Inflammatory macrophage (primary cell): ENCODE measurements at regions not wholly inside any gene's neighbourhood (a gene's known extent, or its start where the extent isn't known, plus 50 kb on each side); places are given as distances from the start of the nearest gene placed in this dataset.

Source experiments
- DNase-seq, 2 donors: peaks; one replicate each; pipeline ENCODE4 v3.0.0-alpha.2; 2020 to 2022

GRCh38 chr9:89748021-89748670, 143.3 kb downstream of the GADD45G start:
- DNase-seq: no peak

DNA sequence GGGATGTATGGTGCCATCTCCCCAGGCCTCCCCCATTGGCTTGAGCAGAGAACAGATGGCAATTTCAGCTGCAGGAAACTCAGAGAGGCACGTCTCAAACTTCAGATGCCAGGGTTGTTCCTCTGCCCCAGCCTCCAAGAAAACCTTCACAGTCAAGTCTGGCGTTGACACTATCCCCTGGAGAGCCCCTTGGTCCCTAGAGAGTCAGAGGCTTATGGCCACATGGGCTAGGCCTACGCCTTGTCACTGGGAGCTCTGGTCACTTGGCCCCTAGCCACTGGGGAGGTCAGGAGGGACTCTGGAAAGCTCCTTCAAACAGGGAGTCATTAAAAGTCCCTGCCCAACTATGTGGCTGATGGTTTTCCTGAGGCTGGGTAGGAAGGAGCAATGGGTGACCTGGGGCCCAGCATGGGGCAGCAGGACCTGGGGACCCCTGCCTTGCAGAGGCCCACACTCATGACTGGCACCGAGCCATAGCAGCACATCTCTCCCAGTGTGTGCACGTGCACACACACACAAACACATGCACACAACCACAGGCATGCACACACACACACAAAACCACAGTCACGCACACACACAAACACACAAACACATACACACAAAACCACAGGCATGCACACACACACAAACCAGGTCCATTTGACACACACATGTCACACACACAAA, 144.2 kb downstream of the GADD45G start:
- DNase-seq: no peak

DNA sequence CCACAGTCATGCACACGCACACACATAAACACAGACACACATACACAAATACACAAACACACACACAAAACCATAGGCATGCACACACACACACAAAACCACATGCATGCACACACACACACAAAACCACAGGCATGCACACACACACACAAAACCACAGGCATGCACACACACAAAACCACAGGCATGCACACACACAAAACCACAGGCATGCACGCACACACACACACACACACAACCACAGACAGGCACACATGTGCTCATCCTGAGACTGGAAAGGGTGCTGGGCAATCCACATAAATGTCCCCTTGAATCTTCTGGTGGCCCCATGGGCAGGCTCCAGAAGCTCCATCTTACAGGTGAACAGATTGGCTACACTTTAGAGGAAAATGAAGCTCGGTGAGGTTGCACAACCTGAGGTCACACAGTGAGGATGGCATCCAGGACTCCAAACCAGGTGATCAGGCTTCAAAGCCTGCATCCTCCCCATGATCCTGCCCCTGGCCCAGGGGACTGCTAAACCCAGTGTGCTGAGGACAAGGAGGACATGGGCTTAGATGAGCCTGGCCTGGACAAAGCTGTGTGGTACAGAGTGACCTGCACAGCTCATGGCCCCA, 144.8 kb downstream of the GADD45G start:
- no peak for DNase-seq

DNA sequence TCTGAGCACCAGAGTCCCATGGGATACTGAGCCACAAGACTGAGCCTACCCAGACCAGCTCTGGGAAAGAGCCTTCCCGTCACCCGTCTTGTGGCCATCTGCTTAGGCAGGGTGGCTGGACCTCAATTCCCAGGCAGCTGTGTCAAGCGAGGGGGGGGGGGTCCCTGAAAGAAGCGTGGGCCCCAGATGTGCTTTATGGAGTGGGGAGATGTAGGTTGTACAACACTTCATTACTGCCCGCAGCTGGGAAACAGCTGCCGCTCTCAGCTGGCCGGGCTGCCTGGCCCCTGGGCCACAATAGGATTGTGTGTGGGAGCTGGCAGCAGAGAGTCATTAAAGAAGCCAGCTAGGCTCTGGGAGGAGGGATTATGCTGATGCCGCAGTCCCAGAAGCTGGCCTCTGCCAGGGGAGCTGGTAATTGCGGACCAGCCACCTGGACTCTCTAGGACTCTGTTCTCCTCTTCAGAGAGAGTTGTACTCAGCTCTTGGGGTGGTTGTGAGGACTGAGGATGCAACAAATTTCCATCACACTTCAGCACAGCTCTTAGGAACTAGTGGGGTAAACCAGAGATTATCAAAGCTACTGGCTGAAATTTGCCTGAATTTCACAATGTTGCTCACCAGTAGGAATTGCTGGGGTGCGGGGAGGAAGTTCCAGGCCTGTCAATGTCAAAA, 145.4 kb downstream of the GADD45G start:
- DNase-seq: no peak

GRCh38 chr9:89751079-89751825, 146.4 kb downstream of the GADD45G start:
- no peak for DNase-seq

DNA sequence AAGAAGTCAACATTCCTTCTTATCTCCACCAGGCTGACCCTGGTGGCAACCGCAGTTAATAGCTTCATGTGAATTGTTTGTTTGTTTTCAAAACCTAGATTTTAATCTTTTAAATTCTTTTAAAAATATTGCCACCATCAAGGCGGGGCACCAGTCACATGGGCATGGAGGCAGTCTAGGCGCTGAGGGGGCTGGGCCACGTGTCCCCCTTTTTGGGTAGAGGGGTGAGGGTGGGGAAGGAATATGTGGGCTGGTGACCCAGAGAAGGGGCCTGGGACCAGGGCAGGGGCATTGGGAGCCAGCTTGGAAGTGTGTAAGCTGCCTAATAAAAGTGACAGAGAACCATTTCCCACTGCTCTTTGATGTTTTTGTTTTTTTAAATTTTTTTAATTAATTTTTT, 147.3 kb downstream of the GADD45G start:
- no peak for DNase-seq

- DNase-seq: no peak
Measured at GRCh38 chr9:89753472-89754055, 148.8 kb downstream of the GADD45G start.

DNA sequence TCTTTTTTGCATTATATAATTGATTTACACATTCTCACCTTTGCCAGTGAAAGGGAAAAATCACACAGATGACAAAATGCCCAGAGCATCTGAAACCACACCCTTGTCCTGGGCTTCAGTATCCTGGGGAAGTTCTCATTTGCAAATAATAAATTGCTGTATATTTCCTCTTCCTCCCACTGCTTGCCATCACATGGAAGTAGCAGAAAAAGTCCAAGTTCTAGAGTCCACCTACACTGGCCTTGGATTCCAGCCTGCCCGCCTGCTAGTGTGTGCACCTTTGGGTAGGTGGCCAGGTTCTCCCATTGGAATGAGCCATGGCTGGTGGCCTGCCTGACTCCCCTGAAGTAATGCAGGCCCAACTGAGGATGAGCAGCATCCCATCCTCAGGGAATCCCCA, 149.4 kb downstream of the GADD45G start:
- DNase-seq: peak; percentile 45 to 51

GRCh38 chr9:89755821-89756220, 151.0 kb downstream of the GADD45G start:
- DNase-seq: no peak

DNA sequence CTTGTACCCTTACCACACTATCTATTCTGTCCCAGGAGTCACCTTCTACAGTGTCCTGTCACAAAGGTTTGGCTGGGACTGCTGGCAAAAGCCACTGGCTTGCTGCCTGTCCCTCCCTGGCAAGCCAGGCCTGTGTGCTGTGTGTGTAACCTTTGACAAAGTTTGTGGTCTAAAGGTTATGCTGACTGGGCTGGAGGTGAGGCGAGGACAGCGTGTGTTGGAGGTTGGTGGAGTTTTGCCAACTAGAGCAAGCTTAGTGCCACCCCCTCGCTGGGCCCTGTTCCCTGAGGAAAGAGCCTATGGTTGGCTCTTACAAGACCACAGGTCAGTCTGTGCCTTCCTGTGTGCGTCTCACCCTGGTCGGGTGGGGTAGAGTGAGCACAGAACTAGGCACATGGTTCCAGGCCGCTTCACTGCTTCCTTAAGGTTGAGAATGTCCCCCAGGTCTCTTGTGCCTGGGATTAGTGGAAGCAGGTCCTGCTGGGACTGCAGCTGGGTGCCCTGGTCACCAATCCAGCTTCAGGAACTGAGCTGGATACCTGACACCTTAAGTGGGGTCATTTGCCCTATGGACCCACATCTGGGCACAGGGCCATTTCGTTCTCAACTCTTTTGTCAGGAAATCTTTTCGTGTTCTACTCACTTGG, 152.2 kb downstream of the GADD45G start:
- DNase-seq: no peak

DNA sequence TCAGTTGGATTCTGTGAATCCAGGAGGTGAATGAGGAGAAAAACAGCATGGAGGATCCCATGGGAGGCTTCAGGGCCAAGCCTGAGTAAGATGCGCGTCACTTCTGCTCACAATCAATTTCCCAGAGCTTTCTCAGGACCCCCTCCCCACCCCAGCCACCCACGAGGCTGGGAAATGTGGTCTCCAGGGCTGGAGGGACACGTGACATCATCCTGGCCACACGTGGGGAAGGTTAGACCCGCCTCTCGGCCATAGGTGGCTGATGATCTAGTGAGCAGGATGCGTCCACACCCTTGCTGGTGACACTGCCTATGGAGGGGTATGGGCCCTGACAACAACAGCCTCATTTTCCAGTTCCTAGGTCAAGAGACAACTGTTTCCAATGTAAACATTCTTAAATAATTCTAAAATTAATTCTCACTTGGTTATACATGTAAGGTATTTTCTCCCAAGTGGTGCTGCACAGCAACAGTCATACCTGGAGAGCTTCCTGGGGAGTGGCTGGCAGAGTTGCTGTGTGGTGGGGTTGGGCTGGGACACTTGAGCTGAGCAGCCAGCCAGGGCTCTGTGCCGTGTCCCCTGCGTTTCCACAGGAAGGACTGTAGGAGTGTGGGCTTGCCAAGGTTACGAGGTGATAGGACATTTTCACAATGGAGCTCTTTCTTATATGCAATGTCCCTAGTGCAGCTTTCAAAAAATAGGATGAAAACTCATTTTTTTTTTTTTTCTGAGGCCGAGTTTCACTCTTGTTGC, 153.1 kb downstream of the GADD45G start:
- no peak for DNase-seq

DNA sequence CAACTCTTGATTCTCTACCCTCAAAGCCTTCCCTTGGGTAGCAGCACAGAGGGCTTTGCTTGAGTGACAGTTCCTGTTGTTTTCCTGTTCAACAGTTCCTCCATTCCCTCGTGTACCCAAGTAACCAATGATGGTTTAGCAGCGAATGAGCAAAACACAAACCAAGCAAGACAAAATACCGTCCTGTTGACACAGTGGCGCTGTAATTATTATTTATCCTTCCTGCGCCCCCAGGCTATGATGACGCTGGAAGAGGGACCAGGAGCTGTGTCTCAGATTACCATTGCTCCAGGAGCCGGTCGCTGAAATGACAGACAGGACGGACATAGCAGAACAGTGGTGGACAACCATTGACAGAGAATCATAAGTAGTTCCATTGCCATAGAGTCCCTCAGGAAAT, 154.8 kb downstream of the GADD45G start:
- DNase-seq: no peak

GRCh38 chr9:89760123-89760522, 155.3 kb downstream of the GADD45G start:
- no peak for DNase-seq

- DNase-seq: no peak
Measured at GRCh38 chr9:89764217-89764616, 159.4 kb downstream of the GADD45G start.

- no peak for DNase-seq
Measured at GRCh38 chr9:89765211-89765946, 160.6 kb downstream of the GADD45G start.

DNA sequence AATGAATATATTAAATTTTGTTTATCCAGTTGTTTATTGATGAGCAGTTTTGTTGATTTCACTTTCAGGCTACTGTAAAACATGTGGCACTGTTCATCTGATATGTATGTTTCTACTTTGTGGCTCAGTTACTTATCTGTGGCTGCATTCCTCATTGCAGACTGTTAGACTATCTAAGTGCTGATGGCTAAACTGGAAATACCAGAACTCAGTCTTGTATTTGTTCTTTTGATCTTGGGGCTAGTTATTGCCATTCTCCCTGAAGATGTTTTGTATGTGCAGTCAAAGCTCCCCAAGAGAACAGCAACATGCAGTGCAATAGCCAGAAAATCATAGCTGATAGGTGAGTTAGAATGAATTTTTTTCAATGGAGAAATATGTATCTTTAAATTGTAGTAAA, 162.2 kb downstream of the GADD45G start:
- DNase-seq: no peak

- no peak for DNase-seq
Measured at GRCh38 chr9:89768051-89768450, 163.2 kb downstream of the GADD45G start.

DNA sequence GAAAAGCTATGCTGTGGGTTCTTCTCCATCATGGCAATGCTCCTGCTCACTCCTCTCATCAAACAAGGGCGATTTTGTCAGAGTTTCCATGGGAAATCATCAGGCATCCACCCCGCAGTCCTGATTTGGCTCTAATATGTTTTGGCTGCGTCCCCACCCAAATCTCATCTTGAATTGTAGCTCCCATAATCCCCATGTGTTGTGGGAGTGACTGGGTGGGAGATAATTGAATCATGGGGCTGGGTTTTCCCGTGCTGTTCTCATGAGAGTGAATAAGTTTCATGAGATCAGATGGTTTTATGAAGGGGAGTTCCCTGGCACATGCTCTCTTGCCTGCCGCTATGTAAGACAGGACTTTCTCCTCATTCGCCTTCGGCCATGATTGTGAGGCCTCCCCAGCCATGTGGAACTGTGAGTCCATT, 163.8 kb downstream of the GADD45G start:
- no peak for DNase-seq

DNA sequence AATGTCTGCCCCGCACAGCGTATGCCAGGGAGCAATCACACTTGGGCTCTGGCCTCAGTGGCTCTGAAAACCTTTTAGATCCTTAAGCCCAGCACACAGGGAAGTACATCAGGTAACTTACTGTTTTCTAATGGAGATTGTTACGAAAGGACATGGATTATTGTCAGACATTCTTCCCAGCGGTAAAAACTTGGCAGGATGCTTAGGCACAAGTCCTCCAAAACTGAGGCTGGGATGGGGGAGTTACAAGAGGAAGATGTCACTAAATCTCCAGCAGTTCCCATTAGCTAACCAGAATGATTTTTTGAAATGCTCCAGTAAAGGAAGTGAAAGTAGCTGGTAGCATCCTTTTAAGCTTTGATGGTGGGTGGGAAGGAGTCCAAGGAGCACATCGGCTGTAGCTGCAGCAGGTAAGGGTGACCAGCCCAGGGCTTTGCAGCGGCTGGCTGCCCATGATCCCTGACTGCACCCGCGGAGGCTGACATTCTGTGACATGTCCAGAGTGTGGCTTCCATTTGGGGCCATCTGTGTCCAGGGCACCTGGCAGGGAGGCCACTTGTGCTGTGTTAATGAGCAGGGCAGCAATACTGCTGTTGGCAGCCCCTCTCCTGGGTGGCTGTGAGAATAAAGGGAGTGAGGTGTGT, 165.8 kb downstream of the GADD45G start:
- peak; percentile 59 to 67 for DNase-seq

DNA sequence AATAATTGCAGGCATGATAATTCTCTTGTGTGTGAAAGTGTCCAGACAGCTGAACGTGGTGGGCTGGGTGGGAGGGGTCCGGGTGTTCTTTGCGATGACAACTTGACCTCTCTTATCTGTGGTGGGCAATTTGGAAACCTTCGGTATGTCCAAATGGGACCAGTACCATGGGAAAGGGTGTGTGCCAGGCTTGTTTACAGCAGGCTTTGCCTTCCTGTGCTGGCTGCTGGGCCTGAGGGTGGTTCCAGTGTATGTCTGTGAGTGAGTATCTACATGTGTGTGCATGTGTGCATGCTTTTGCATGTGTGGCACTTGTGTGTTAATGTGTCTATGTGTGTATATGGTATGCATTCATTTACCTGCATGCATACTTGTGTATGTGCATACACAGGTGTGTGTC, 166.4 kb downstream of the GADD45G start:
- DNase-seq: no peak
